CD14-positive monocyte (primary cell): ENCODE measurements at regions not wholly inside any gene's neighbourhood (a gene's known extent, or its start where the extent isn't known, plus 50 kb on each side); places are given as distances from the start of the nearest gene placed in this dataset.
"Not testable (repeated sequence)": the region's sequence is repeated elsewhere in the genome, so short reads cannot be mapped to it uniquely, and the experiment has no call there.

Experiments used
- DNase-seq, 3 donors: peaks; one replicate each; pipeline ENCODE4 v3.0.0-alpha.2; 2011 to 2022
- H2AFZ ChIP-seq: 2 replicates; pipeline ENCODE4 v1.6.0; 2012; ENCODE audit warnings: mild to moderate bottlenecking, low read depth, low read length, inconsistent platforms; ENCODE audit not compliant: insufficient read depth, poor library complexity, severe bottlenecking
- H3K27ac ChIP-seq, 2 donors: 1 replicate in 1 of 2; 2 replicates in 1 of 2; pipeline ENCODE4 v1.5.1; 2012 to 2013; ENCODE audit warnings: low read length in 2 of 2, control low read depth in 1 of 2, inconsistent platforms in 1 of 2, low read depth in 1 of 2, mild to moderate bottlenecking in 1 of 2
- H3K27me3 ChIP-seq, 2 donors: one replicate each; pipeline versions ENCODE4 v1.6.0 to v1.6.1; 2011 to 2013; ENCODE audit warnings: low read length in 2 of 2; ENCODE audit not compliant: control insufficient read depth in 2 of 2, insufficient read depth in 2 of 2
- H3K36me3 ChIP-seq, 2 donors: replicated peaks in 1 of 2; 1 replicate in 1 of 2; 2 replicates in 1 of 2; pipeline versions ENCODE4 v1.5.1 to v1.6.1; 2012 to 2013; ENCODE audit warnings: low read length in 2 of 2, control low read depth in 1 of 2, inconsistent platforms in 1 of 2, mild to moderate bottlenecking in 1 of 2; ENCODE audit not compliant: insufficient read depth in 2 of 2, control insufficient read depth in 1 of 2
- H3K4me1 ChIP-seq, 2 donors: 1 replicate in 1 of 2; 2 replicates in 1 of 2; pipeline versions ENCODE4 v1.5.1 to v1.6.1; 2012 to 2013; ENCODE audit warnings: low read length in 2 of 2, control low read depth in 1 of 2, inconsistent platforms in 1 of 2, mild to moderate bottlenecking in 1 of 2, moderate library complexity in 1 of 2; ENCODE audit not compliant: insufficient read depth in 2 of 2, control insufficient read depth in 1 of 2
- H3K4me2 ChIP-seq: replicated peaks from 2 replicates; pipeline ENCODE3; 2012; ENCODE audit warnings: low read length, moderate library complexity, mild to moderate bottlenecking; ENCODE audit not compliant: poor library complexity, severe bottlenecking; ENCODE audit errors: extremely low read depth
- H3K4me3 ChIP-seq, 3 experiments: fragments of 200-600 bp in 1 of 3; sonication (generic) in 1 of 3; replicated peaks in 1 of 3; 1 replicate in 2 of 3; 2 replicates in 1 of 3; pipeline ENCODE4 v1.5.1; 2011 to 2013; ENCODE audit warnings: low read length in 3 of 3, mild to moderate bottlenecking in 3 of 3, control low read depth in 2 of 3, low read depth in 2 of 3, inconsistent platforms in 1 of 3, moderate library complexity in 1 of 3
- H3K79me2 ChIP-seq: 2 replicates; pipeline ENCODE4 v1.6.0; 2012; ENCODE audit warnings: mild to moderate bottlenecking, control low read depth, inconsistent platforms, low read length, moderate library complexity; ENCODE audit not compliant: insufficient read depth
- H3K9ac ChIP-seq: 2 replicates; pipeline ENCODE4 v1.6.0; 2017; ENCODE audit warnings: low read length, mild to moderate bottlenecking; ENCODE audit not compliant: insufficient read depth, poor library complexity, severe bottlenecking
- H3K9me3 ChIP-seq, 2 donors: replicated peaks in 1 of 2; 1 replicate in 1 of 2; 2 replicates in 1 of 2; pipeline versions ENCODE4 v1.5.1 to v1.6.1; 2012 to 2013; ENCODE audit warnings: low read length in 2 of 2, control low read depth in 1 of 2; ENCODE audit not compliant: control insufficient read depth in 1 of 2, insufficient read depth in 1 of 2
- H4K20me1 ChIP-seq: 2 replicates; pipeline ENCODE4 v1.6.0; 2012; ENCODE audit warnings: mild to moderate bottlenecking, low read length, control low read depth, moderate library complexity; ENCODE audit not compliant: insufficient read depth
- H3K27ac Mint-ChIP-seq, 7 donors: one replicate each; pipeline ENCODE4 v1.8.0; 2020; ENCODE audit warnings: mild to moderate bottlenecking in 7 of 7, mixed read lengths in 7 of 7, moderate library complexity in 6 of 7, inconsistent platforms in 2 of 7
- H3K27me3 Mint-ChIP-seq, 3 donors: one replicate each; pipeline ENCODE4 v1.8.0; 2021 to 2022; ENCODE audit warnings: low read depth in 3 of 3, mild to moderate bottlenecking in 3 of 3, mixed read lengths in 3 of 3, moderate library complexity in 3 of 3, inconsistent platforms in 1 of 3
- H3K36me3 Mint-ChIP-seq, 2 donors: one replicate each; pipeline ENCODE4 v1.8.0; 2020; ENCODE audit warnings: mixed read lengths in 2 of 2, inconsistent platforms in 1 of 2, mild to moderate bottlenecking in 1 of 2
- H3K4me1 Mint-ChIP-seq: one replicate; pipeline ENCODE4 v1.8.0; 2020; ENCODE audit warnings: mild to moderate bottlenecking, mixed read lengths
- H3K4me3 Mint-ChIP-seq, 2 donors: one replicate each; pipeline ENCODE4 v1.8.0; 2020; ENCODE audit warnings: mild to moderate bottlenecking in 2 of 2, mixed read lengths in 2 of 2, moderate library complexity in 1 of 2
- H3K9me3 Mint-ChIP-seq, 7 donors: one replicate each; pipeline ENCODE4 v1.8.0; 2020 to 2022; ENCODE audit warnings: mixed read lengths in 7 of 7, mild to moderate bottlenecking in 6 of 7, moderate library complexity in 6 of 7, inconsistent platforms in 2 of 7
- CTCF ChIP-seq: fragments of 200-600 bp; IDR thresholded peaks from one replicate; pipeline ENCODE4 v1.8.0; 2022; ENCODE audit warnings: antibody characterized with exemption, mild to moderate bottlenecking
- WGBS: methylation state at CpG from one replicate; pipeline ENCODE4 v1.1.5; 2013; ENCODE audit warnings: missing lambda C conversion rate; ENCODE audit not compliant: insufficient coverage; 5-methylcytosine and 5-hydroxymethylcytosine counted together
- intact Hi-C, 2 donors: fragments of 100-400 bp; cut with micrococcal nuclease; formaldehyde crosslinking; loops; one replicate each; pipeline versions ENCODE4 v1.15.0 to v1.15.1; 2023

GRCh38 chr13:89458456-89458855, 1787.3 kb downstream of the SLITRK5 start:
- Histone ChIP-seq H3K4me1 (no peaks in the 10 kb centered on the region), H4K20me1 (no peaks in the 10 kb centered on the region), H3K9me3 (no peaks in the 10 kb centered on the region), H3K79me2 (no peaks in the 10 kb centered on the region), H3K27me3 (no peaks in the 10 kb centered on the region), H3K4me3 (no peak overlapping the region), H3K27ac (no peak overlapping the region), H3K4me2 (no peak overlapping the region), H2AFZ (no peak overlapping the region), H3K9ac (no peak overlapping the region), H3K36me3 (no peaks in the 10 kb centered on the region)
- Mint-ChIP-seq H3K4me1 (no peaks in the 10 kb centered on the region), H3K9me3 (peaks cover 0 to 3% (median 2%) of the 10 kb centered on the region in 7 donors), H3K27me3 (peaks cover 0 to 2% (median 0%) of the 10 kb centered on the region in 3 donors), H3K36me3 (no peaks in the 10 kb centered on the region), H3K27ac (no peak overlapping the region), H3K4me3 (no peak overlapping the region)
- no peak for TF ChIP-seq CTCF
- WGBS = no CpG with 5 or more reads among the region's 1 CpG
- intact Hi-C loops = no loop called here
- no peak for DNase-seq

- H4K20me1 ChIP-seq, H3K36me3 ChIP-seq, H3K4me1 Mint-ChIP-seq, H2AFZ ChIP-seq, H3K4me3 Mint-ChIP-seq, H3K79me2 ChIP-seq, H3K4me2 ChIP-seq, H3K27ac ChIP-seq, intact Hi-C loops, H3K36me3 Mint-ChIP-seq, DNase-seq, H3K9me3 ChIP-seq, H3K27me3 Mint-ChIP-seq, H3K9me3 Mint-ChIP-seq, H3K4me3 ChIP-seq, H3K9ac ChIP-seq, H3K4me1 ChIP-seq, H3K27ac Mint-ChIP-seq, H3K27me3 ChIP-seq: not testable (repeated sequence)
These were observed 1789.7 kb downstream of the SLITRK5 start for GRCh38 chr13:89460895-89461294.
